RWPE2 (cell line): ENCODE measurements at regions not wholly inside any gene's neighbourhood (a gene's known extent, or its start where the extent isn't known, plus 50 kb on each side); places are given as distances from the start of the nearest gene placed in this dataset.

Experiments used
- ATAC-seq: fragments of 200-7000 bp; cut with Tn5 transposase; 3 replicates; pipeline ENCODE4 v1.9.1; 2021; ENCODE audit warnings: low read depth
- DNase-seq: peaks from one replicate; pipeline ENCODE4 v3.0.0-alpha.2; 2020; ENCODE audit warnings: low spot score
- H3K27ac ChIP-seq: fragments of 450-650 bp; 2 replicates; pipeline ENCODE4 v1.5.1; 2017; ENCODE audit warnings: mild to moderate bottlenecking; ENCODE audit not compliant: poor library complexity, severe bottlenecking
- H3K27me3 ChIP-seq: fragments of 250-450 bp; sonication (Bioruptor Pico); 2 replicates; pipeline ENCODE4 v1.5.1; 2021; ENCODE audit warnings: mild to moderate bottlenecking, moderate library complexity; ENCODE audit not compliant: insufficient read depth, poor library complexity, severe bottlenecking
- H3K36me3 ChIP-seq: fragments of 250-450 bp; sonication (Bioruptor Pico); 2 replicates; pipeline ENCODE4 v1.5.1; 2020; ENCODE audit warnings: low read depth, mild to moderate bottlenecking, moderate library complexity
- H3K4me1 ChIP-seq: fragments of 250-450 bp; sonication (Bioruptor Pico); 2 replicates; pipeline ENCODE4 v1.5.1; 2021; ENCODE audit warnings: mild to moderate bottlenecking, moderate library complexity; ENCODE audit not compliant: insufficient read depth, poor library complexity, severe bottlenecking
- H3K4me3 ChIP-seq: fragments of 250-450 bp; sonication (Bioruptor Pico); 2 replicates; pipeline ENCODE4 v1.5.1; 2021; ENCODE audit warnings: mild to moderate bottlenecking, moderate library complexity; ENCODE audit not compliant: severe bottlenecking
- H3K9me3 ChIP-seq: fragments of 250-450 bp; sonication (Bioruptor Pico); 2 replicates; pipeline ENCODE4 v1.5.1; 2021; ENCODE audit warnings: mild to moderate bottlenecking, moderate library complexity; ENCODE audit not compliant: severe bottlenecking
- CTCF ChIP-seq: fragments of 450-650 bp; IDR thresholded peaks from one replicate; pipeline ENCODE4 v1.5.1; 2017; ENCODE audit warnings: mild to moderate bottlenecking, moderate library complexity; ENCODE audit not compliant: poor library complexity, severe bottlenecking

- no peaks in the 10 kb centered on the region for H3K9me3 ChIP-seq
- H3K27me3 ChIP-seq = no peaks in the 10 kb centered on the region
- no peaks in the 10 kb centered on the region for H3K4me1 ChIP-seq
- DNase-seq (no peak), ATAC-seq (no peak)
- TF ChIP-seq CTCF = no peak
- H3K36me3 ChIP-seq = no peaks in the 10 kb centered on the region
- no peak overlapping the region for H3K4me3 ChIP-seq
- no peak overlapping the region for H3K27ac ChIP-seq
These were observed 383.3 kb downstream of the PSAT1 start for GRCh38 chr9:78680196-78680595.

DNA sequence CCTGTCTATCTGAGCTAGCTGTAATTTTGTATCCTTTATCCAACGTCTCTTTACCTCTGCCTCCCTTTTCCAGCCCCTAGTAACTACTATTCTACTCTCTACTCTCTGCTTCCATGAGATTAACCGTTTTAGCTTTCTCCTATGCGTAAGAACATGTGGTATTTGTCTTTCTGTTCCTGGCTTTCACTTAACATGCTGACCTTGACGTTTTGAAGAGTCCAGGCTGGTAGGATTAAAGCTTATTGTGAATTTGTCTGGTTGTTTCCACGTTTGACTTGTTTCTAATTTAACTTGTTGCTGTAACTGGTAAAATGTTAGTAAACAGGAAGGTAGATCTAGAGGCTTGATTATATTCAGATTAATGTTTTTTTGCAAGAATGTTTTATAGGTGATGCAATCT is 385.3 kb downstream of the PSAT1 start:
- no peak for ATAC-seq
- H3K36me3 ChIP-seq = no peaks in the 10 kb centered on the region
- no peak overlapping the region for H3K4me3 ChIP-seq
- no peaks in the 10 kb centered on the region for H3K9me3 ChIP-seq
- no peak overlapping the region for H3K27ac ChIP-seq
- DNase-seq = no peak
- H3K27me3 ChIP-seq = no peaks in the 10 kb centered on the region
- no peak for TF ChIP-seq CTCF
- H3K4me1 ChIP-seq = no peaks in the 10 kb centered on the region

DNA sequence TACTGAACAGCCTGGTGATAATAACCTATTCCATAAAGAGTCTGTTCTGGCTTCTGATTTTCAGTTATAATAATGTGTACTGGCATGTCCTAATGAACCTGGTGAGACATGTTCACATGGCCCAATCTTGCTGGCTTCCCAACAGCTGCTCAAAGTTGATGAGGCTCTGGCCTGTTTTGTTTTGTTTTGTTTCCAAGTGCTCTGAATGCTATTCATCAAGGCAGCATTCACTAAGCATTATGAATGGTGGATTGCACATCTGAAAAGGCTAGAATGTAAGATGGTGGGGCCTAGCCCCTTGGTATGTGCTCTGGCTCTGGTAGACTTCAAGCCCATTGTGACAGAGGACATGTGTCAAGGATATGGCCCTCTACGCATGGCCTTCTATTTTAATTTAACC is 388.5 kb downstream of the PSAT1 start:
- H3K27ac ChIP-seq = no peak overlapping the region
- TF ChIP-seq CTCF = no peak
- DNase-seq (no peak), ATAC-seq (no peak)
- H3K27me3 ChIP-seq = no peaks in the 10 kb centered on the region
- H3K9me3 ChIP-seq = no peaks in the 10 kb centered on the region
- no peak overlapping the region for H3K4me3 ChIP-seq
- H3K36me3 ChIP-seq = no peaks in the 10 kb centered on the region
- no peaks in the 10 kb centered on the region for H3K4me1 ChIP-seq

DNA sequence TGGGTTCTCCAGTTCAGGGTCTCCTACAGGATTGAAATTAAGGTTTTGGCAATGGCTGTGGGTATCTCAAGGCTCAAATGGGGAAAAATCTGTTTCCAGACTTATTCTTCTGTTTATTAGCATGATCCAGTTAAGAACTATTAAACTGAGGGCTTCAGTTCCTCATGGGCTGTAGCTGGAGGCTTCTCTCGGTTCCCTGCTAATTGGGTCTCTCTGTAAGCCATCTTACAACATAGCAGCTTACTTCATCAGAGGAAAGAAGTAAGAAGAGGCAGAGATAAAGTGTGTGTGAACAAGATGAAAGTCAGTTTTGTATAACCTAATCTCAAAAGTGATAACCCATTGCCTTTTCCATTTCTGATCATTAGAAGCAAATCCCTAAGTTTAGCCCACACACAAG is 391.9 kb downstream of the PSAT1 start:
- Histone ChIP-seq H3K36me3 (no peaks in the 10 kb centered on the region), H3K27me3 (no peaks in the 10 kb centered on the region), H3K9me3 (no peaks in the 10 kb centered on the region), H3K4me3 (no peak overlapping the region), H3K27ac (no peak overlapping the region), H3K4me1 (no peaks in the 10 kb centered on the region)
- no peak for DNase-seq
- no peak for ATAC-seq
- TF ChIP-seq CTCF = no peak

- no peak for TF ChIP-seq CTCF
These were observed 394.6 kb downstream of the PSAT1 start for GRCh38 chr9:78691542-78691941.

More at GRCh38 chr9:78691542-78691941, 394.6 kb downstream of the PSAT1 start:
- Histone ChIP-seq H3K27ac (no peak overlapping the region), H3K27me3 (no peaks in the 10 kb centered on the region), H3K9me3 (no peaks in the 10 kb centered on the region), H3K4me1 (no peaks in the 10 kb centered on the region), H3K36me3 (no peaks in the 10 kb centered on the region), H3K4me3 (no peak overlapping the region)
- DNase-seq = no peak
- no peak for ATAC-seq
